HG02610 (cell line): ENCODE measurements at regions not wholly inside any gene's neighbourhood (a gene's known extent, or its start where the extent isn't known, plus 50 kb on each side); places are given as distances from the start of the nearest gene placed in this dataset.
"Not testable (repeated sequence)": the region's sequence is repeated elsewhere in the genome, so short reads cannot be mapped to it uniquely, and the experiment has no call there.

Experiments used
- ATAC-seq: cut with Tn5 transposase; IDR thresholded peaks from one replicate; pipeline ENCODE4 v1.9.1; 2021; ENCODE audit warnings: mild to moderate bottlenecking, moderate library complexity; ENCODE audit not compliant: unreplicated experiment

DNA sequence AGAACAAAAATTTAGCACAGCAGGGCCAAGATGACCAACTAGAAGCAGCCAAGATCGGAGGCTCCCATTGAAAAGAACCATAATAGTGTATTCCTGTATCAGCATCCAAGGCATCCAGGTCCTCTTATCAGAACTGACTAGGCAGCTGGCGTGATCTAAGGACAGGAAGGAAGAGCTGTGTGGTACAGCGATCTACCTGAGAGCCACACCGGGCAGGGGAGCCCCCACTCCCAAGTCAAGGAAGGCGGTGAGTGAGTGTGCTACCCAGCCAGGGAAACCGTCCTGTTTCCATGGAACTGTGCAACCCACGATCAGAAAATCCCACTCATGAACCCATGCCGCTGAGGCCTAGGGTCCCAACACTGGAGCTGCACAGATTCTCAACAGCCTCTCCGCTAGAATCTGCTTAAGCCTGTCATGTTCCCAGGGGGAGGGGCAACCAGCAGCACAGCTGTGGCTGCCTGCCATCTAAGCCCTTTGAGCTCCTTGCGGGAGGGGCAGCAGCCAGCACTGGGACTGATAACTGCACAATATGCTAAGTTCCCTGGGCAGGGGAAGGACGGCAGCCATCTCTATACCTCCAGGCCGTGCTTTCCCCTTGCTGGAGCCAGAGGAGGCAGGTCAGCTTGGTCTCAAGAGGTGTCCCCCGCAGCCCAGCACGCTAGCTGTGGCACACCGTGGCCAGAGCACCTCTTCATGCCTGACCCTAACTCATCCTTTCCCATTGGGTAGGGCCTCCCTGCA, 213.0 kb upstream of the SMIM30 start:
- ATAC-seq, result no peak

DNA sequence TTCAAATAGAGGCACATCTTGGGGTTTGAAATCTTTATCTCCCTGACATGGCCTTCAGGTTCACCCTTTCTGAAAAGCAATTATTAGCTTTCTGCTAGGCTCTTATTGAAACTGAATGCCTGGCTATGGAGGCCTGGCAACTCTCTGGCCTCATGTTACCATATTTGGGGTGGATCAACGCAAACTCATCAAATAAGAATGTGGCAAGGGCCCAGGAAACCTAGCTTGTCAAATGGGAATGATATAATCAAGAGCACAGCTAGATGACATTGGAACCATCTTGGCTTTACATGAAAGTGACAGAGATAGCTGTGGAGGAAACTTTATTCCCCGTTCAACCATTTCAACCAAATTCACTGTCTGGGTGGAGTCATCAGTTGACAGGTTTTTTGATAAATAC, 202.8 kb upstream of the SMIM30 start:
- no peak for ATAC-seq

GRCh38 chr7:113320419-113320818, 202.1 kb upstream of the SMIM30 start:
- no peak for ATAC-seq

DNA sequence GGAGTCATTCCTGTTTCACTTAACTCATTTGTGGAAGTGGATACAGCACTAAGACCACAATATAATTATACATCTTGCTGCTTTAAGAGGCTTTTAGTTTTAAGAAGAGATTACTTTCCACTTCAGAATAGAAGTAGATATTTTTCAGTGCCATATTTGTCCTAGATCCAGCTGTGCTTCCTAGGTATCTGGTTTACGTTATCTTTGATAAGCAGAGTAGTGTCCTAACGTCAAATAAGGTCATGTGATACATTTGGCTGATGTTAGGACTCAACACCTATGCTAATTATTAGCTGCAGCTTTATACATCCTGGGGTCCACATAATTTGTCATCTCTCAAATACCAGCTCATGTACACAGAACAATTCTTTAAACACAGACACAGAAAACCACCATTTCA, 196.2 kb upstream of the SMIM30 start:
- no peak for ATAC-seq

GRCh38 chr7:113308399-113308798, 190.0 kb upstream of the SMIM30 start:
- ATAC-seq, result no peak

GRCh38 chr7:113307147-113307546, 188.8 kb upstream of the SMIM30 start:
- no peak for ATAC-seq

- ATAC-seq, result no peak
These were observed 187.9 kb upstream of the SMIM30 start for GRCh38 chr7:113306302-113306701.

GRCh38 chr7:113304104-113304503, 185.8 kb upstream of the SMIM30 start:
- no peak for ATAC-seq

- not testable (repeated sequence) for ATAC-seq
These were observed 185.0 kb upstream of the SMIM30 start for GRCh38 chr7:113303388-113303787.

DNA sequence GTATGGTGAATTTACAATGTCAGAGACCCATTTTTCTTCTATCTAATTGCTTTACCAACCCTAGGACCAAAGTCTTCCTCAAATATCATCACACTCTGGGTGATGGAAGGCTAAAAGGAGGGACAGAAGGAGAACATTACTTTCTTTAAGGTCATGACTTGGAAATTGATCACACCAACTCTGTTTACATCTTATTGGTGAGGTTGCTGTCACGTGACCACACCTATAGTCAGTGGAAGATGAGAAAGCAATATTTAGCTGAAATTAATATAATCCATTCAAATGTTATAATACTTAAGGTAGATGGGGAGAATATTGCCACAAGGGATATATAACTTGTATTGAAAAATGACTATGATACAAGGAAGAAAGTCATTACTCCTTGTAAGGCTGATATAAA, 183.6 kb upstream of the SMIM30 start:
- ATAC-seq, result no peak

DNA sequence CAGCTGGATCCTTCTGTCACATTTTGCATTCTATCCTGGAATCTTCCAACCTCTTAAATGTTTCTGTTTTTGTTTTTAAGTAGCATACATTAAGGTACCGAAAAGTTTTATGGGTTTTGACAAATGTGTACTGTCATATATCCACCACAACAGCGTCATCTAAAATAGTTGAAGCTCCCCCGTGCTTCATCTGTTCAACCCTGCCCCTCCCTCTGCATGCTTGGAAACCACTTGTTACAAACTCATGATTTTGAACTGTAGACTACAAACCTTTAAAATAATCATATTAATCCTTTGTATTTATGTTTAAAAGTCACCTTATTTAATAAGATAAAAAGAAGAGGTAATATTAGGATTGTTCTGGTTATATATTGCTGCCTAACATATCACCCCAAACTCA, 182.8 kb upstream of the SMIM30 start:
- no peak for ATAC-seq

DNA sequence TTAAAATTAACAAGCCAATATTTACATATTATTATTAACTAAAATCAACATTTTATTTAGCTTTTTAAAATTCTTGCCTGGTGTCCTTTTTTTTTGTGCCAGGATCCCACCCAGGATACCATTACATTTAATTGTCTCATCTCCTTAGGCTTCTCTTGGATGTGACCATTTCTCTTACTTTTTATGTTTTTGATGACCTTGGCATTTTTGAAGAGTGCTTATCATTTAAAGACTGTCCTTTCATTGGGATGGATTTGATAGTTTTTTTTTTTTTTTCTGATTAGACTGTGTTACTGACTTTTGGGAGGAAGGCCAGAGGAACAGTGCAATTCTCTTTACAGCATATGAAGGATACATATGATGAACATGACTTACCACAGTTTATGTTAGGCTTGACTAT, 181.4 kb upstream of the SMIM30 start:
- ATAC-seq, result no peak

DNA sequence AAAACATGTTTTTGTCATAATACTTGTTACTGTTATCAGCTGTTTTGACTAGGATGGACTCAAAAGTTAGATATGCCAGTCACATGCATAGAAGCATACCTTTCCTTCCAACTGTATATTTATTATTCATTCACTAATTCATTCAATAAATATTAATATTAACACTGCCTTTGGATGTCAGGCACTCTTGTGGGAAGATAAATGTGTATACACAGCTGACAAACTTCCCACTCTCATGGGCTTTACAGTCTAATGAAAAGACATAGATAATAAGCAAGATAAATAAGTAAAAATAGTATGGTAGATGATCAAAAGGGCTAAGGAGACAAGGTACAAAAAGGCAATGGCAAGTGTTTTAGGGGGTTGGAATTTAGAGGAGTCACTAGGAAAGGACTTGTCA, 180.1 kb upstream of the SMIM30 start:
- no peak for ATAC-seq

DNA sequence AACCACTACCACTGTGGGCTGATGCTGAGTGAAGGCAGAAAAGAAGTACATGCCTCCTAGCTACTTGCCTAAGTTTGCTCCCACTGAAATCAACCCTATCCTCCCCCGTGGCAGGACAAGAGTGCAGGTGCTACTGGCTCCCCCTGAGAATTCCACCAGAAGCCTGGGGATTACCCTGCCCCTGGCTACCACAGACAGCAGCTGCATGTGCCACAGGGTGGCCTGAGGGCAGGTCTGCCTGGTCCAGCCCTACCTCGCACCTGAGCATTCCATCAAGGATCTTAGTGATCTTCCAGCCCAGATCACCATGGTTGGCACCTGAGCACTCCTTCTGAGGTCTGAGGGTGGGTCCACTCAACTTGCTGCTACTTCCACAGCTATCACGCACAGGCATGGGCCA, 176.4 kb upstream of the SMIM30 start:
- ATAC-seq, result no peak

DNA sequence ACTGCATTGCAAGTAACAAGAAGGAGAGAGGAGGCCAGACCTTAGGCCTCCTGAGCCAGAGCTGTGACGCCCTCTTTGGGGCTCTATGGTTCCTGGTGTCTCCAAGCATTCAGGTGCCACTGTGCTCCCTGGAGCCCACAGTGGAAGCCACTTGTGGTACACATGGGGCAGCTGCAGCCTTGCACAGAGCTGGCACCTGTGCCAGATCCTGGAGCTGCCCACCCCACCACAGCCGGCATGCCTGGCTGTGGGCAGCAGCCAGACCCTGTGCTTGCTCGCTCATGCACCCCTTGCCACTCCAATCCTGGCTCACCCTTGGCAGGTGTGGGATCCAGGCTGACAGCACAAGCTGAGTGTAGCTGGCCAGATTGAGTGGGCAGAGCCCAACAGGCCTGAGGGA, 173.8 kb upstream of the SMIM30 start:
- no peak for ATAC-seq

GRCh38 chr7:113291058-113291457, 172.7 kb upstream of the SMIM30 start:
- no peak for ATAC-seq

GRCh38 chr7:113289140-113289740, 170.9 kb upstream of the SMIM30 start:
- peak; percentile 60 for ATAC-seq

GRCh38 chr7:113285411-113285810, 167.1 kb upstream of the SMIM30 start:
- no peak for ATAC-seq

DNA sequence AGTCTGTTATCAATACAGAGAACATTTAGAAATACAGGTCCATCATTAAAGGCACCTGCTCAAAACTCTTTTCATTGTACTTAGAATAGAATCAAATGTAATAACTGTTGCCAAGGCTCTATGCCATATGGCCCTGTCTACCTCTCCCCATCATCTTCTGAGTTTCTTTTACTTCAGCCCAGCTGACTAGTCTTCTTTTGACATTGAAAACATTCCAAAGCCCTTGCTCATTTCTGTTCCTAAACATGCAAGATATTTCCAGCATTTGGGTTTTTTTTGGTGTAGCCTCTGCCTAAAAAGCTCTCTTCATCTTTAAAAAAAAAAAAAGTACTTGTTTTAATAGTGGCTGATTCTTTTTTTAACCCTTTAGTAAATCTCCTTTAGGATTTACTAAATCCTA, 165.5 kb upstream of the SMIM30 start:
- no peak for ATAC-seq

DNA sequence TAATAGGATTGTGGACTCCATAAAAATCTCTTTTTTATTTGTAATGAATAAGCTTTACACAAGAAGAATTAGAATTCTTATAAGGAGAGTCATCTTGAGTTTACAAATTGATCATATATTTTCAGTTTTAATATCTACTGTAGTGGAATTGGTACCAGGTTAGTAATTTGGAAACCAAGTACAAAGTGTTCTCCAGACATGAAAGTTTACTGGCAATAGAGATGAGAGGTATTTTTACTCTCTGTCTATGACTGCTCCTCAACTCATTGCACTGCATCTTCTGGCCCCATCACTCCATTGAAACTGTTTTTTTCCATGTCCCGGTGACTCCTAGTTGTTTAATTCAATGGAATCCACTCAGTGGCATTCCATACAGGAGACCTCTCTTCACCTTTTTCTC, 164.5 kb upstream of the SMIM30 start:
- ATAC-seq, result peak; percentile 84

GRCh38 chr7:113281223-113281622, 162.9 kb upstream of the SMIM30 start:
- ATAC-seq, result no peak

DNA sequence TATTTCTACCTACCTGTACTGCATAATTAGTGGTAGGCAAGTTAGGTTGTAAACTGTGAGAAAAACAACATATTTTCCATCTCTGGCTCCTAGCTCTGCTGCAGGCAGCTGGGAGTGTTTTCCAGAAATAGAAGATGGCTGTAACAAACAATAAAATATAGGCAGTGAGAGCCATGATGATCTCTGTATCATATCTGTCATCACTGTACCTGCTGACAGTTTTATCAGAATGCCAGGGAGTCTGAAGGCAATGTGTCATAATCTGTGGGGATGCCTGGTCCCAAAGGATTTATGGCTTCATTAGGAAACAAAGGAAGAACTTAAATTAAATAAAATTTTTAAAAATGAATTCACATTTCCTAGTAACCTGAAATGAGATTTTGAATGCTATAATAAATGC, 160.9 kb upstream of the SMIM30 start:
- ATAC-seq, result no peak

- no peak for ATAC-seq
These were observed 152.4 kb upstream of the SMIM30 start for GRCh38 chr7:113270790-113271189.
